T-cell (primary cell): ENCODE measurements at regions not wholly inside any gene's neighbourhood (a gene's known extent, or its start where the extent isn't known, plus 50 kb on each side); places are given as distances from the start of the nearest gene placed in this dataset.

Experiments used
- ATAC-seq, 4 experiments: fragments of 200-7000 bp in 3 of 4; fragments of 150-1000 bp in 1 of 4; cut with Tn5 transposase; replicated peaks in 1 of 4; 1 replicate in 3 of 4; 2 replicates in 1 of 4; pipeline ENCODE4 v1.10.0; 2021; ENCODE audit warnings: moderate library complexity in 3 of 4, mild to moderate bottlenecking in 2 of 4, moderate number of reproducible peaks in 1 of 4
- CTCF ChIA-PET, 2 donors: fragments of 300-600 bp; sonication (Branson Sonifier 250); formaldehyde crosslinking; loops; one replicate each; lab custom pipeline; 2022; ENCODE audit warnings: antibody characterized with exemption in 2 of 2; lab: Charles Lee
- POLR2A ChIA-PET, 2 donors: fragments of 300-600 bp; sonication (Branson Sonifier 250); formaldehyde crosslinking; loops; one replicate each; lab custom pipeline; 2022; ENCODE audit warnings: antibody characterized with exemption in 2 of 2; lab: Charles Lee
- DNase-seq, 35 experiments: peaks; one replicate each; pipeline versions ENCODE4 v3.0.0 to v3.0.0-alpha.2; 2013 to 2023
- H3K27ac ChIP-seq: one replicate; pipeline ENCODE4 v1.5.1; 2013; ENCODE audit warnings: low read length
- H3K27me3 ChIP-seq, 2 experiments: replicated peaks in 1 of 2; 1 replicate in 1 of 2; 2 replicates in 1 of 2; pipeline versions ENCODE4 v1.6.1 to v1.7.0; 2013; ENCODE audit warnings: low read length in 1 of 2, mixed read lengths in 1 of 2; ENCODE audit not compliant: control insufficient read depth in 2 of 2, insufficient read depth in 2 of 2; ENCODE audit errors: extremely low read depth in 1 of 2
- H3K36me3 ChIP-seq, 2 donors: 1 replicate in 1 of 2; 2 replicates in 1 of 2; pipeline versions ENCODE4 v1.6.1 to v1.7.0; 2013; ENCODE audit warnings: low read length in 1 of 2; ENCODE audit not compliant: control insufficient read depth in 2 of 2, insufficient read depth in 1 of 2; ENCODE audit errors: extremely low read depth in 1 of 2
- H3K4me1 ChIP-seq, 2 experiments: 1 replicate in 1 of 2; 2 replicates in 1 of 2; pipeline versions ENCODE4 v1.6.1 to v1.7.0; 2013; ENCODE audit warnings: low read length in 2 of 2, mixed read lengths in 1 of 2; ENCODE audit not compliant: insufficient read depth in 2 of 2, control insufficient read depth in 1 of 2; ENCODE audit errors: extremely low read depth in 1 of 2
- H3K4me3 ChIP-seq, 2 donors: 1 replicate in 1 of 2; 2 replicates in 1 of 2; pipeline versions ENCODE4 v1.5.1 to v1.7.0; 2013; ENCODE audit warnings: mild to moderate bottlenecking in 2 of 2, low read length in 1 of 2, moderate library complexity in 1 of 2; ENCODE audit not compliant: control insufficient read depth in 1 of 2; ENCODE audit errors: extremely low read depth in 1 of 2
- H3K9me3 ChIP-seq: 2 replicates; pipeline ENCODE4 v1.7.0; 2013
- H3K27ac Mint-ChIP-seq, 2 donors: one replicate each; pipeline ENCODE4 v1.8.0; 2020 to 2021; ENCODE audit warnings: mild to moderate bottlenecking in 2 of 2, mixed read lengths in 2 of 2
- H3K27me3 Mint-ChIP-seq, 2 donors: one replicate each; pipeline ENCODE4 v1.8.0; 2021 to 2022; ENCODE audit warnings: mixed read lengths in 2 of 2
- H3K36me3 Mint-ChIP-seq: one replicate; pipeline ENCODE4 v1.8.0; 2021; ENCODE audit warnings: mixed read lengths
- H3K4me1 Mint-ChIP-seq, 3 donors: one replicate each; pipeline ENCODE4 v1.8.0; 2020 to 2022; ENCODE audit warnings: mixed read lengths in 3 of 3, mild to moderate bottlenecking in 1 of 3
- H3K4me3 Mint-ChIP-seq, 3 donors: one replicate each; pipeline ENCODE4 v1.8.0; 2020 to 2022; ENCODE audit warnings: mild to moderate bottlenecking in 3 of 3, mixed read lengths in 3 of 3, moderate library complexity in 3 of 3
- H3K9me3 Mint-ChIP-seq, 3 donors: one replicate each; pipeline ENCODE4 v1.8.0; 2020 to 2022; ENCODE audit warnings: mixed read lengths in 3 of 3
- WGBS: methylation state at CpG from one replicate; pipeline ENCODE4 v1.1.5; 2013; ENCODE audit warnings: missing lambda C conversion rate; ENCODE audit not compliant: insufficient coverage; 5-methylcytosine and 5-hydroxymethylcytosine counted together

DNA sequence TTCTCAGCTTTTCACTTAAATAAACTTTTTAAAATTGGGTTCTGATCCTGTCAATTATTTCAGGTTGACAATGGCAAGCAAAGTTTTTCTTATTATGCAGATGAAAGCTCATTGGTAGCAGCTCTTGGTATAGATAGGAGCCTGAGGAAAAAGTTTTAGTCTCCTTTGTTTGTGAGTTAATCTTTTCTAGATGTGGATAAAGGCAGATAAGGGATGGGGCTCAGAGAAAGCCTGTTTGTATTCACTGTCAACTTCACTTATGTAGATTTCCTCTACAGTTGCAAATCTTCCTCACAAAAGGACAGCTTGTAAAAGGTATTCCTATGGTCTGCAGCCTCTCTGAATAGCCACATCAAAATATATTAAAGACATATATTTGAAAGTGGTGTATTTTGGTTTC, 224.5 kb upstream of the SPOPL start:
- no peaks in the 10 kb centered on the region for H3K9me3 ChIP-seq
- no peaks in the 10 kb centered on the region for H3K27me3 ChIP-seq
- Mint-ChIP-seq H3K4me1 (no peaks in the 10 kb centered on the region), H3K27ac (no peak overlapping the region), H3K4me3 (no peak overlapping the region), H3K9me3 (peaks cover 0 to 8% (median 3%) of the 10 kb centered on the region in 3 donors), H3K36me3 (no peaks in the 10 kb centered on the region), H3K27me3 (no peaks in the 10 kb centered on the region)
- ChIA-PET POLR2A (no interaction called here), CTCF (no interaction called here)
- DNase-seq (no peak), ATAC-seq (no peak)
- H3K4me1 ChIP-seq = no peaks in the 10 kb centered on the region
- no peaks in the 10 kb centered on the region for H3K36me3 ChIP-seq
- no peak overlapping the region for H3K4me3 ChIP-seq
- H3K27ac ChIP-seq = no peak overlapping the region

DNA sequence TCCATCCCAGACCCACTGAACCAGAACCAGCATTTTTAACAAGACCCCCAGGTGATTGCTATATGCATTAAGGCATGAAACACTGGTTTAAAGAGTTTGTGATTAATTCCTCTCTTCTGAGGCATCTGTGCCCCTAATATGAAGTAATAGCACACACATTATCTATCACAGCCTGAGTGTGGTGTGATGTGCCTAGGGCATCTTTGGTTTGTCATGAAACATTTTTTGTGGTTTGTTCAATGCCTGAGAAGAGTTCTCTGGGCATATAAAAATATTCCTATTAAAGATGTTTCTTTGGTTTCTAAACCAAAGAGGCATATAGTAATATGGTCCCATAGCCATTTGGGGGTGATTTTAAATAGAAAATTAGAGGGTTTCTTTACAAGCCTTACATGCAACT, 221.7 kb upstream of the SPOPL start:
- no peak for ATAC-seq
- H3K27me3 ChIP-seq = no peaks in the 10 kb centered on the region
- H3K27ac ChIP-seq = no peak overlapping the region
- no peak overlapping the region for H3K4me3 Mint-ChIP-seq
- H3K4me3 ChIP-seq = no peak overlapping the region
- no peaks in the 10 kb centered on the region for H3K27me3 Mint-ChIP-seq
- ChIA-PET CTCF (no interaction called here), POLR2A (no interaction called here)
- H3K27ac Mint-ChIP-seq = no peak overlapping the region
- H3K4me1 Mint-ChIP-seq = no peaks in the 10 kb centered on the region
- H3K9me3 ChIP-seq = no peaks in the 10 kb centered on the region
- H3K9me3 Mint-ChIP-seq = no peaks in the 10 kb centered on the region
- no peaks in the 10 kb centered on the region for H3K4me1 ChIP-seq
- H3K36me3 ChIP-seq = no peaks in the 10 kb centered on the region
- H3K36me3 Mint-ChIP-seq = no peaks in the 10 kb centered on the region
- no peak for DNase-seq

DNA sequence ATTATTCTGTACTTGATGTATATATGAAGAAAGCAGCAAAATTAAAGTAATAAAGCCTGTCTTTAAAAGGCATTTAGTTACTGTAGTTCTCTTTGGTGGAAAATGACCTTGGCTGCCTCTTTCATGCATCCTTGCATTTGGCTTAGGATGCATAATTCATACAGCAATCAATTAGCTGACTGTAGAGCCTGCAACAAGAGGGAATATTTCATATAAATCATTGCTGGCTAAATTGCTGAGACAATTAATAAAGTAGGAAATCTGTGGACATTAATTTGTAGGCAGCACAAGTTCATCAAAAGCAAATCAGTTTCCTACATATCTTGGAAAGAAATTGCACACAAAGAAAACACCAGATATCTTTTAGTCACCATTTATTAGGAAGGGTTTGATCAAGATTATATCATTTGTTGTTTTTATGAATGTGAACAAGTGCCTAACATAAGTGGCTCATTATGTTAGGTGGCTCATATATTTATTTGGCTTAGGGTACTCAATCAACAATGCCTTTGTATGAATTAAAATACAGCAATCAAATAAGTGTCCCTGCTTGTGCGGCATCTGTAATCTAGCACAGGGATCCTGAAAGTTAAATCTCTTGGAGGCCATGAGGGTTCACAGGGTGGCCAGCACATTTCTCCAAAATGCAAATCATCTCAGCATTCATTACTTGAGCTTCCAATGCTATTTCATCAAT, 220.4 kb upstream of the SPOPL start:
- Mint-ChIP-seq H3K9me3 (peaks cover 4 to 7% (median 4%) of the 10 kb centered on the region in 3 donors), H3K27me3 (no peaks in the 10 kb centered on the region), H3K27ac (no peak overlapping the region), H3K4me3 (no peak overlapping the region), H3K4me1 (no peaks in the 10 kb centered on the region), H3K36me3 (no peaks in the 10 kb centered on the region)
- no peaks in the 10 kb centered on the region for H3K36me3 ChIP-seq
- H3K27ac ChIP-seq = no peak overlapping the region
- peaks cover 2% of the 10 kb centered on the region for H3K9me3 ChIP-seq
- H3K4me1 ChIP-seq = no peaks in the 10 kb centered on the region
- ChIA-PET POLR2A (no interaction called here), CTCF (no interaction called here)
- no peak for ATAC-seq
- DNase-seq = no peak
- H3K27me3 ChIP-seq = no peaks in the 10 kb centered on the region
- WGBS = 89% methylated on average over 1 of the region's 1 CpG
- H3K4me3 ChIP-seq = no peak overlapping the region

DNA sequence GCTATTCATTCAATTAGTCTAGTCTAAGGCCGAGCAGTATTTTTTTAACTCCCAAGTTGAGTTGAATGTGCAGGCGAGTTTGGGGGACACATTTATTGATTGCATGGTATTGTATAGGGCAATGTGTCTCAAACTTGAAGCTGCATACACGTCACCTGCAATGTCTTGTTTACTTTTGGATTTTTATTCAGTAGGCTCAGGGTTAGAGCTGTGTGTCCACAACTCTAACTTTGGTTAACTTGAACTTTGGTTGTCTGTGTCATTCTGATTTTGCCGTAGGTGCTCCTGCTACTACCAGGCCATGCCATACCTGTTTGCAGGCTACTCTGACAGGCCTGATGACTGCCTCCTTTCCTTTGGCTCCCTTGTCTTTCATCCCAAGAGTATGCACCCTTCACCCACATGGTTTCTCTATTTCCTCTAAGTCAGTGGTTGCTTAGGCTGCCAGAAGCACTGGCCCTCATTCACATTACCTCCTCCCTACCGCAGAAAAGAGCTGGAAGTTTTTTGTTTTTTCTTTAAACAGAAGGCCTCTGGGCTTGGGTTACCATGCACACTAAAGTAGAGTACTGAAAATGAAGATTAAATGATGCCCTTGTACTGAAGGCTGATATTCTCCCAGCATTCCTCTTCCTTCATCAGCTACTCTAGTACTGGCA, 219.4 kb upstream of the SPOPL start:
- Histone ChIP-seq H3K36me3 (no peaks in the 10 kb centered on the region), H3K4me1 (no peaks in the 10 kb centered on the region), H3K27me3 (no peaks in the 10 kb centered on the region), H3K27ac (no peak overlapping the region), H3K4me3 (no peak overlapping the region), H3K9me3 (peaks cover 2% of the 10 kb centered on the region)
- Mint-ChIP-seq H3K36me3 (no peaks in the 10 kb centered on the region), H3K4me1 (no peaks in the 10 kb centered on the region), H3K27me3 (no peaks in the 10 kb centered on the region), H3K27ac (no peak overlapping the region), H3K9me3 (peaks cover 7 to 11% (median 9%) of the 10 kb centered on the region in 3 donors), H3K4me3 (no peak overlapping the region)
- CTCF ChIA-PET = no interaction called here
- no peak for DNase-seq
- 80% methylated on average over 3 of the region's 5 CpGs for WGBS
- POLR2A ChIA-PET = no interaction called here
- ATAC-seq = no peak

DNA sequence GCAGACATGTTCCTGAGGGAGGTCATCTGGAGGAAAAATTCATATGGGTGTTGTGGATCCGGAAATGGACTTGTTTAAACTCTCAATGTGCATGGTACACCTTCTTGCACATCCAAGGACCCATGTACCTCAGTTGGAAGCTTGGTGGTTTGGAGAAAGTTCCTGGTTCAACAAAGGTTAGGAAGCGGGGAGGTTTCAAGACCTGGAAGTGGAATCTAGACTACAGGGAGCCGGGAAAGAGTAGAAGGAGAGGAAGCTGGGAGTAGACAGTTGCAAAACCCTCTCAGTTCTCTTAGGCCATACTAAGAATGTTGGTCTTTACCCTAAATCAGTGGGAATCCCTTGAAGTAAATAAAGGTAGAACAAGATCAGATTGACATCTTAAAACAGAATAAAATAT, 209.8 kb upstream of the SPOPL start:
- peaks cover 10 to 18% (median 16%) of the 10 kb centered on the region in 3 donors for H3K9me3 Mint-ChIP-seq
- WGBS = no CpG with 5 or more reads among the region's 3 CpGs

DNA sequence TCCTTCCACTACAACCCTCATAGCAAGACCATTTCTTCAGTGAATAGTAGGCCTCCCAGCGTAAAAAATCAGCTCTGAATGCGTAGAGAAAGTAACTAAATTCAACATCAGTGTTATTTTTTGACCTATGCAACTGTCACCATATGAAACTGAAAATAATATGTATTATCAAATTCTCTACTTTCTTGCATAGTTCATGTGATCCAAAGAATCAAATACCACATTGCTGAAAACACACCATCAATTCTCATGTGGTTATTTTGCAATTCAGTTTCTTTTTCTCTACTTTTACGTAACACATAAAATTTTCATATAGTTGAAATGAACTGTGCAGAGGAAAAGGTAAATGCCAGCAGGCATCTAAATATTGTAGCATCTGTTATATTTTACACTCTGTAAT, 208.5 kb upstream of the SPOPL start:
- Mint-ChIP-seq H3K27ac (no peak overlapping the region), H3K36me3 (no peaks in the 10 kb centered on the region), H3K27me3 (no peaks in the 10 kb centered on the region), H3K9me3 (peaks cover 10 to 14% (median 11%) of the 10 kb centered on the region in 3 donors), H3K4me1 (no peaks in the 10 kb centered on the region), H3K4me3 (no peak overlapping the region)
- CTCF ChIA-PET = no interaction called here
- peaks cover 0 to under 1% of the 10 kb centered on the region in 2 experiments for H3K27me3 ChIP-seq
- ATAC-seq (no peak), DNase-seq (no peak)
- no CpG with 5 or more reads among the region's 3 CpGs for WGBS
- POLR2A ChIA-PET = no interaction called here
- no peaks in the 10 kb centered on the region for H3K4me1 ChIP-seq
- no peak overlapping the region for H3K4me3 ChIP-seq
- no peaks in the 10 kb centered on the region for H3K36me3 ChIP-seq
- H3K27ac ChIP-seq = no peak overlapping the region
- H3K9me3 ChIP-seq = no peaks in the 10 kb centered on the region

More for the DNA sequence above, 209.8 kb upstream of the SPOPL start:
- Histone ChIP-seq H3K9me3 (no peaks in the 10 kb centered on the region), H3K27me3 (no peaks in the 10 kb centered on the region), H3K4me1 (no peaks in the 10 kb centered on the region), H3K27ac (no peak overlapping the region), H3K4me3 (no peak overlapping the region), H3K36me3 (no peaks in the 10 kb centered on the region)
- ChIA-PET POLR2A (no interaction called here), CTCF (no interaction called here)
- ATAC-seq (no peak), DNase-seq (no peak)
- no peak overlapping the region for H3K4me3 Mint-ChIP-seq
- H3K27ac Mint-ChIP-seq = no peak overlapping the region
- no peaks in the 10 kb centered on the region for H3K4me1 Mint-ChIP-seq
- no peaks in the 10 kb centered on the region for H3K36me3 Mint-ChIP-seq
- H3K27me3 Mint-ChIP-seq = no peaks in the 10 kb centered on the region
